GF-D8 (cell line): ENCODE measurements at regions not wholly inside any gene's neighbourhood (a gene's known extent, or its start where the extent isn't known, plus 50 kb on each side); places are given as distances from the start of the nearest gene placed in this dataset.

ENCODE experiments used
- DNase-seq: peaks from one replicate; lab custom pipeline; 2025; lab: John Stamatoyannopoulos, UW

GRCh38 chr18:41353777-41354528 is 601.1 kb upstream of the PIK3C3 start:
- no peak for DNase-seq

DNA sequence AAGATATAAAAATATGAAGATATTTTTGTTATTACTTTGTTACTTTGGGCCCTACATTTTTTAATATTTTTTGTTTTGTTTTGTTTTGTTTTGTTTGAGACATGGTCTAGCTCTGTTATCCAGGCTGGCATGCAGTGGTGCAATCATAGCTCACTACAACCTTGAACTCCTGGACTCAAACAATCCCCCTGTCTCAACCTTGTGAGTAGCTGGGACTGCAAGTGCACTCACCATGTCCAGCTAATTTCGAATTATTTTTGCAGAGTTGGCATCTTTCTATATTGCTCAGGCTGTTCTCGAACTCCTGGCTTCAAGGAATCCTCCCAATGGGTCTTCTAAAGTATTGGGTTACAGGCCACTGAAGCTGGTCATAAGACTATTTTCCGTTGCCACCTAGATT is 603.6 kb upstream of the PIK3C3 start:
- no peak for DNase-seq

DNA sequence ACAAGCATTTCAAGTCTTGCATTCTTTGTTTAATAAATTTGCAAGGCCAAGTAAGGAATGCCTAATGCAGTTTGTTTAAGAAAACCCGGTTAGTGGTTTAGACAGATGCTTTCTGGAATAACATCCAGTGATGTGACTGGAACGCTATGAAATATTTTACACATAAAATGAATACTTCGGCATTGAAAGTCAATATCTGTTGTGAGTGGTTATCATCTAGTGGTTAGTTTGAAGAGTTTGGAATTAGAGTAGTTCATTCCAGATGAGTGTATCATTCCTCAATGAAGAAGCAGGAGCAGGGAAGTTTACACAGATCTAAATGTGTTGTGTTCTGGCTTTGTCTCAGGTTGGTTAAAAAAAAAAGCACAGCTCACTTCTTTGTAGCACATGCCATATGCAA is 608.0 kb upstream of the PIK3C3 start:
- DNase-seq = no peak

DNA sequence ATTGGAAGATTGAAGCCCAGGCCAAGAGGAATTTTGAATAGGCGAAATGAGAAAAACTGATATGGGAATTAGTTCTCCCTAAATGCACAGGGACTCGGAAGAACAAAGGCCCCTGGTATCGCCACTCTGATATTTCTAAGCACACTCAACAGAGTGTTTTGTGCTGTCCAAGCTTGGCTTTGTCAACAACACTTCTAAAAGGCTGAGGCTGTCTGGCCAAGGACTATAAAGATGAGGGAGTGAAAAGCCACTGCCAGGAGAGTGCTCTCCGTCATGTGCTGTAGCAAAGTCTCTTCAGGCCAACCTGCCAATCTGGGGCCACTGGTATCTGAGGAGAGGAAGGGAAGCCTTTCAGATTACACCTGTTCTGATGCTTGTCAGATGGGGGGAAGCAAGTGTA is 611.2 kb upstream of the PIK3C3 start:
- no peak for DNase-seq

- DNase-seq = no peak
These were observed 616.7 kb upstream of the PIK3C3 start for GRCh38 chr18:41338341-41338740.

DNA sequence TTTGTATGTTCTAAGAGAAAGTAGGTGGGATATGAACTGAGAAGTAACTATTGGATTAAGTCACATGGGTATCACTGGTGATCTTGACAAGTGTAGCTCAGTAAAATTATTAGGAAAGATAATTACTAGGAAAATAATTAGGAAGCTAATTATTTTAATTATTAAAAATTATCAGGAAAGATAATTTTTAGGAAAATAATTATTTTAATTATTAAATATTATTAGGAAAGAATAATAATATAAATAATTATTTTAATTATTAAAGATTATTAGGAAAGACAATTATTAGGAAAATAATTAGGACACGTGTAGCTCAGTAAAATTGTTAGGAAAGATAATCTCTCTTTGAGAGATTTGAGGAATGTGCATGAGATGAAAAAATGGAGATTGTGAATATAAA is 623.4 kb upstream of the PIK3C3 start:
- DNase-seq = no peak

DNA sequence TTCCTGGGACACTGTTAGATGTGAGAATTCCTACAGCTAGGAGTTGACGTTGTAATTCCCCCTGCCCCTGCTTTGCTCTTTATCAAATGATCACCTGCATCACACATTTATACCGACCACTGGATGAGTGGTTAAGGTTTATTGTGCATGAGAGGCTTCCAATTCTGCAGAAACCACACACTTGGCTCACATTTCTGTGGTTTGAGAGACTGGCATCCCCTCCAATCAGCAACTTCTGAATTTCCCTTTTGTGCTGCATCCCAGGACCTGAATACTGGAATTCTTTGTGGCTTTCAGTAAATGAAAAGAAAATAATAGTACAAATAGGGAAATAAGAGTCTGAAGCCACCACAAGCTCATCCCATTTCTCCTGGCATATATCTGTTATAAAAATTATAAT is 628.7 kb upstream of the PIK3C3 start:
- no peak for DNase-seq

DNA sequence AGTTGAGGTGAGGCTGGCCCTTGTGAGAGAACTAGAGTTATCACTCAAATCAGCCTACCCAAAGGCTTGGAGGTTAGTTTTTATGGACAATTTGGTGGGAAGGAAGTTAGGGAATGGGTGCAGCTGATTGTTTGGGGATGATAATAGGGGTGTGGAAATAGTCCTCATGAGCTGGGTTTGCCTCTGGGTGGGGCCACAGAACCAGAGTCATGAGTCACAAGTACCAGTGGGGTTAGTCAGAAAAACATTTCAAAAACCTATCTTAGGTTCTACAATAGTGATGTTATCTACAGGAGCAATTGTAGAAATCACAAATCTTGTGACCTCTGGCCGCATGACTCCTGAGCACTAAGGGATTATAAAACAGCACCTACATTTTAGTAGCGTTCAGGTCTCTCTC is 630.1 kb upstream of the PIK3C3 start:
- no peak for DNase-seq

DNA sequence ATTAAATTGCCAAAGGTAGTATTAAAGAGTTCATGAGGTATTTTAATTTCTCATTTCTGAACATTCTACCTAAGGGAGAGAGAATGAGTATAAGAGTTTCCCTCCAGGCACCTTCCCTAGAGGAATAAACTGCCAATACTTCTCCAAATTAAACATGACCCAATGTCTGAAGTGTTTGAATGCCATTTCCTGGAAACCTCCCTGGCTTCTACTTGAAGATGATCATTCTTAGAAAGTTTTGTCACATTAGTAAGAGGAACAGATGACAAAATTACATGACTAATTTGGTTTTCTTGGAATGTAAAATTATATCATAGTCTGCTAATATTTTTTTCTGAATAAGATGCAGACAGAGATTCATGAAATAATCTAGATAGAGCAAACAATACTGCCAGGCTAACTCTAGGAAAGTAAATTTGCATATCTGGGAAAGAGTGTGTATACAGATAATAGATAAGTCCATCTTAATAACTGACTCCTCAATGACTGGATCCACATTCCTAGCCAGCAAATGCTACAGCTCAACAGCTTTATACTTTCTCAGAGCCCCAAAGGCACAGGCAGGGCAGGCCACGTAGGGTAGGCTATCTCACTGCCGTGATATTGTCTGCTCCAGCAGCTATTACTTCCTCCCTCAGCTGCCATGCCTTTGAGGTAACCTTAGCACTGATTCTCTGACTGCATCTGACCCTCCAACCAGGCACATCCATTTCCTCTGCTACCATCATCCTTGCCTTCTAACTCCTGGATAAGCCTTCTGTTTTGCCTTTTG is 630.8 kb upstream of the PIK3C3 start:
- DNase-seq = no peak

GRCh38 chr18:41323044-41323443 is 632.0 kb upstream of the PIK3C3 start:
- DNase-seq = no peak

DNA sequence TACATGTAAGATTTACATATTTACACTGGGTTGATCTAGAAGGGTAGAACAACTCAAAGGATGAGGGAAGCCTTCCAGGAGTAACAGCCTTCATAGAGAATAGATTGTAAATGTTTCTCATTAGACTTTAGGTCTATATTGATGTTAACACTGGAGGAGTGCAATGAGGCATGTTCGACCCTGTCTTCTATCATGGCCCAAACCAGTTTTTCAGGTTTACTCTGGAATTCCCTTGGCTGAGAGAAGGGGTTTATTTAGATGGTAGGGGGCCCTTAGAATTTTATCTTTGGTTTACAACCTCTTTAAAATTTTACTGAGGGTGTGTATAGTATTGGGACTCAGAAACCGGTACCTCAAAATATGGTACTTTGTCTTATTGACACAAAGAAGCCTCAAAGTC is 634.9 kb upstream of the PIK3C3 start:
- no peak for DNase-seq

GRCh38 chr18:41315134-41315533 is 639.9 kb upstream of the PIK3C3 start:
- DNase-seq = no peak

- DNase-seq = no peak
These were observed 643.2 kb upstream of the PIK3C3 start for GRCh38 chr18:41311571-41312547.

- no peak for DNase-seq
These were observed 657.3 kb upstream of the PIK3C3 start for GRCh38 chr18:41297740-41298139.

GRCh38 chr18:41269294-41269693 is 685.7 kb upstream of the PIK3C3 start:
- no peak for DNase-seq

- no peak for DNase-seq
These were observed 686.8 kb upstream of the PIK3C3 start for GRCh38 chr18:41268271-41268670.

- no peak for DNase-seq
These were observed 688.4 kb upstream of the PIK3C3 start for GRCh38 chr18:41266616-41267015.

DNA sequence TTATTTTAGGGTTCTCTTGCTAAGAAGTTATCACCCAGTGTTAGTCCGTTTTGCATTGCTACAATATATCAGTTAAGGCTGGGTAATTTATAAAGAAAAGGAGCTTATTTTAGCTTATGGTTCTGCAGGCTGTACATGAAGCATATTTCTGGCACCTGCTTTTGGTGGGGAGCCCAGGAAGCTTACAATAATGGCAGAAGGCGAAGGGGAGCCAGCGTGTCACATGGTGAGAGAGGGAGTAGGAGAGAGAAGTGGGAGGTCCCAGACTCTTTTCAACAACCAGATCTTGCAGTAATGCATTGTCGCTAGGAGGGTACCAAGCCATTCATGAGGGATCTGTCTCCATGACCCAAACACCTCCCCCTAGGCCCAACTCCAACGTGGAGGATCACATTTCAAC is 688.8 kb upstream of the PIK3C3 start:
- DNase-seq = no peak

GRCh38 chr18:41265047-41265446 is 690.0 kb upstream of the PIK3C3 start:
- no peak for DNase-seq

- DNase-seq = no peak
These were observed 691.1 kb upstream of the PIK3C3 start for GRCh38 chr18:41263956-41264355.

- no peak for DNase-seq
These were observed 692.3 kb upstream of the PIK3C3 start for GRCh38 chr18:41262688-41263087.

GRCh38 chr18:41244591-41245037 is 710.4 kb upstream of the PIK3C3 start:
- DNase-seq = no peak
